22Rv1 (cell line): ENCODE measurements at regions not wholly inside any gene's neighbourhood (a gene's known extent, or its start where the extent isn't known, plus 50 kb on each side); places are given as distances from the start of the nearest gene placed in this dataset.

Experiments used
- ZFX ChIP-seq: fragments of 450-650 bp; IDR thresholded peaks from 2 replicates; pipeline ENCODE4 v1.6.1; 2017; ENCODE audit warnings: antibody characterized with exemption, borderline replicate concordance
- TF ChIP-seq, protein P1 (sequence below): fragments of 450-650 bp; IDR thresholded peaks from 2 replicates; pipeline ENCODE4 v1.5.1; 2017; ENCODE audit warnings: mild to moderate bottlenecking

DNA sequence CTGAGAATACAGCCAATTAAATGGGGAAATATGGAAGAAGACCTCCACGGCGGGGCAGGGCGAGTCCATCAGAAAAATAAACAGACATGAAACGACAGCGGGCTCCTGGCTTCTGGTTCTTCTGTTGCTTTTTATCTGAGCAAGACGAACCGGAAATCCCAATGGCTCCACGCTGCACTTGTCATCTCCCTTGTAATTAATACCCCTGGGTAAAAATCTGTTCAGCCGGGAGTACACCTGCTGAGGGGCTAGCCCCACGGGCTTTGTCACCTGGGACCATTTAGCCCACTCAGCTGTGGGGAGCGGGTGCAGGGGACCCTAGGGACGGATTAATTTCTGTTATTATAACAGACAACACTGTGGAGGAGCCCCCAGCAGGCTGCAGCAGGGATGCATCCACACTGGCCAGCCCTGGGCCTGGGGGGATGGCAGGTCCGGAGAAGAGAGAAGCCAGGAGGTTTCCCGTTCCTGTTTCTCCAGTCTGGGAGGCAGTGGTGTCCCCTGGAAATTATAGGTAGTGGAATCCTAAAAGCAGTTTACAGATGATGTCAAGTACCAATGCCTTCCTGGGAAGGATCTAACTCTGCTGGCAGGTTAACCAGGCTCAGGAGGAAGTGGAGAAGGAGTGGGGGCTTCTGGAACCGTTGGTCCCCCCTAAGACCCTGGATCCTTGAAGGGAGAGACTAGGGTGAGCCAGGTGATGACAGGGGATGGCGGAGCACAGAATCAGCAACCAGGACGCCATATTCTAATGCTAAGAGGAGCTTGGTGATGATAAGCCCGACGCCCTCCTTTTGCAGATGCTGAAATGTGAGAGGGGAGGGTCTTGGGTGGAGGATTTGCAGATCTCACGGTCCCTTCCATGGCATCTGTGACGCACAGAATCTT is 566.1 kb downstream of the PTPRU start:
- TF ChIP-seq, protein P1, sequence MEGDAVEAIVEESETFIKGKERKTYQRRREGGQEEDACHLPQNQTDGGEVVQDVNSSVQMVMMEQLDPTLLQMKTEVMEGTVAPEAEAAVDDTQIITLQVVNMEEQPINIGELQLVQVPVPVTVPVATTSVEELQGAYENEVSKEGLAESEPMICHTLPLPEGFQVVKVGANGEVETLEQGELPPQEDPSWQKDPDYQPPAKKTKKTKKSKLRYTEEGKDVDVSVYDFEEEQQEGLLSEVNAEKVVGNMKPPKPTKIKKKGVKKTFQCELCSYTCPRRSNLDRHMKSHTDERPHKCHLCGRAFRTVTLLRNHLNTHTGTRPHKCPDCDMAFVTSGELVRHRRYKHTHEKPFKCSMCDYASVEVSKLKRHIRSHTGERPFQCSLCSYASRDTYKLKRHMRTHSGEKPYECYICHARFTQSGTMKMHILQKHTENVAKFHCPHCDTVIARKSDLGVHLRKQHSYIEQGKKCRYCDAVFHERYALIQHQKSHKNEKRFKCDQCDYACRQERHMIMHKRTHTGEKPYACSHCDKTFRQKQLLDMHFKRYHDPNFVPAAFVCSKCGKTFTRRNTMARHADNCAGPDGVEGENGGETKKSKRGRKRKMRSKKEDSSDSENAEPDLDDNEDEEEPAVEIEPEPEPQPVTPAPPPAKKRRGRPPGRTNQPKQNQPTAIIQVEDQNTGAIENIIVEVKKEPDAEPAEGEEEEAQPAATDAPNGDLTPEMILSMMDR: no peak
- TF ChIP-seq ZFX: no peak
